NCI-H524 treated with DMSO at 0.1 percent for 48 hours (cell line): ENCODE measurements at regions not wholly inside any gene's neighbourhood (a gene's known extent, or its start where the extent isn't known, plus 50 kb on each side); places are given as distances from the start of the nearest gene placed in this dataset.

Source experiments
- DNase-seq: peaks from one replicate; lab custom pipeline; 2025; lab: John Stamatoyannopoulos, UW

DNA sequence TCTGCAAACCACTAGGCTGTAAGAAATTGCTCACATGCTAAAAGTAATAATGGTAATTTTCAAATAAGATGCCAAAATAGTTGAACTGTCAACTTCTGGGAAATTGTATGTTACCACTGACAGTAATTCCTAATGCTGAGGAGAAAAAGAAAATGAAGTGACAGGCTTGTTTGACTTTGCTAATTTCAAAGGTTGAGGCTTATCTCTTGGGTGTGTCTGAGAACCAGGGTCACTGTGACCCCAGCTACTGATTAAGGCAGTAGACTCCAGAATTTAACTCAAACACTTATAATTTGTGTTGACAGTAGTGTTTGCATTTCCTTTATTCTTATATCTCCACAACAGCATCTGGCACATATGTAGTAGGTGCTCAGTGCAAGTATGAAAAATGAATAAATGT is 74.6 kb upstream of the PDZRN3 start:
- DNase-seq, result no peak

DNA sequence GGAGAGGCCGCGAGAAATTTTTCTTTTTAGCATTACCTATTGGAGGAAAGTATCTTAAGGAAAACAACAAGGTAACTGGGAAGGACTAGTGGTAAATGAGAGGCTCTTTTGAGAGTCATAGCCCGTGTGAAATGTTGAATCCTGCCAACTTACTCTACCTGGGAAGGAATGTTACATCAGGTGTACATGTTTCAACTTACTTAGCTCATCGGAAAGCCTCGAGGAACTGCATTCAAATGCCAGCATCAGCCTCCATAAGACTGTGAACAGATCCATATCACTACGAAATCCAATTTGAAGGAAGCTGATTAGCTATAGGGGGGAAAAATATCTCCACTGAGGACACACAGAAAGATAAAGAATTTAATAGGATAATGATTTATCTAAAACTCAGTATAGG is 72.3 kb upstream of the PDZRN3 start:
- DNase-seq, result no peak

DNA sequence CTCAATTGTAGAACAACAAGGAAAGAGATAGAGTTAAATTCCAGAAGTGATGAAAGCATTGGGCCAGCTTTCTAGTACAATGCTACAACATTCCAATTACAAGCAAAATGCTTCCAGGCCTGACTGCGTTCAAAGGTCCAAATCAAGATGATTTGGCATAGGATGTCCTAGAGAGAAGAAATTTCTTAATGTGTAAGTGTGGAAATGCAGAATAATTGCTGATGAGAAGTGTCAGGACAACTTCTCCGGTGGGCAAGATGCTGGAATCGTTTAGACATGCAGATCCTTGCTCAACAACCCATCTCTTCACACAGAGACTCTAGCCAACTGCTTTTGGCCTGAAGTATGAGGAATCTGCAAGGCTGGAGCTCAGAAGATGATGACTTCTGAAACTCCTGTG is 71.1 kb upstream of the PDZRN3 start:
- no peak for DNase-seq

DNA sequence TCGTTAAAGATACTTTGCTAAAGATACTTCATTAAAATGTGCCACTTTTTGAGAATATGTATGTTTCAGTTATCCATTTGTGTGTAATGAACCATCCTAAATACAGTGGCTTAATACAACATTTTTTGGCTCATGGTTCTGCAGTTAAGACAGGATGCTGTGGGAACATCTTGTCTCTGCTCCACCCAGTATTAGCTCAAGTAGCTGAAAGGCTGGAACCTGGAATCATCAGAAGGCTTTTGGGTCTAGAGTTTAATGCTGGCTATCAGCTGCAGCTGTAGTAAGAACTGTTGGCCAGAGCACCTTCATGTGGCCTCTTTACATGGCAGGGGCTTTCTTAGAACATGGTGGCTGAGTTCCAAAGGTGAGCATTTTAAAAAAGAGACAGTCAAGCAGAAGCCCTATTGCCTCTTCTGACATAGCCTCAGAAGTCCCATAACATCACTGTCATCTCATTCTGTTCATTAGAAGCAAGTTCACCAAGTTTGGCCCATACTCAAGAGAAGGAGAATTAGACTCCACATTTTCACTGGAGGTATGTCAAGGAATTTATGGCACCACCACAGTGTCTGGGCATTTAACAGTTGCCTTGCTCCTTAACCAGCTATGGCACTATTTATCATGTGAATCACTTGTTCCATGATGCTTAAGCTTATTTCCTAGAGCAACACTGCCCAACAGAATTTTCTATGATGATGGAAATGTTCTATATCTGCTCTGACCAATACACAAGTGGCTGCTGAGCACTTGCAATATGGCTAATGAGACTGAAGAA is 70.4 kb upstream of the PDZRN3 start:
- DNase-seq, result no peak

DNA sequence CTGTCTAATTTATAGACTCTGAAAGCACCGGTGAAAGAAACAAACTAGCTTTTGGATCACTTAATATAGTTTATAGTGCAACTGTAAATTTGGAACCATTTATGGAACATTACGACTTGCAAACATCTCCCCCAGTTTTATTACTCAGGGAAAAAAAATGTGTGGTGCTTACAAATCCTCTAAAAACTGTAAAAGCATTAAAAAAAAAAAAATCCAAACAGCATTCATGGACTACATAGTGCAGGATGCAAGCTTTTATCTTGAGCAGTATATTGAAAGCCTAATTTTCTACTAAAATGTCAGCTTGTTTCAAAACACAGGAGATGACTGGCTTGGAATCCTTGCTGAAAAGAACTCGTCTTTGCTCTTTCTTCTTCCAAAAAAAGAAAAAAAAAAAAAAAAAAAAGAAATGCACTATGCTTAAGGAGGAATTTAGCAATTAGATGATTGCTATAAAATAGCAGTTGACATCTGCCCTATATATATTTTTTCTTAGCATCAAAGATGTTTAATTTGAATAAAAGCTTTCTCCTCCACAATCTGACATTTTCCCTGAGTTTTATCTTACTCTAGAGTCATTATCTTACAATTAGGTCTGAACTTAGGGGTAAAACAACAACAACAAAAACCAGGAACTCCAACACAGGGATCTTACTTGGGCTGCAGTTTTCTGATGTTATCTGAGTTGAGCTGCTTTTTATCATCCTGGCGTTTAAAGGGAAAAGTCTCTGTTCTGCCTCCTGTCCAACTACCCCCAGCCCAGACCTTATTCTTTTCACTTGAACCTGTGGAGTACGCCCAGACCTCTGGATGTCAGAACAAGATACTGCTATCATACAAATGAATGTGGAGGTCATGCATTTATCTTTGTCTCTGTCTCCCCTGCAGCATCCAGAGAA is 62.6 kb upstream of the PDZRN3 start:
- no peak for DNase-seq

DNA sequence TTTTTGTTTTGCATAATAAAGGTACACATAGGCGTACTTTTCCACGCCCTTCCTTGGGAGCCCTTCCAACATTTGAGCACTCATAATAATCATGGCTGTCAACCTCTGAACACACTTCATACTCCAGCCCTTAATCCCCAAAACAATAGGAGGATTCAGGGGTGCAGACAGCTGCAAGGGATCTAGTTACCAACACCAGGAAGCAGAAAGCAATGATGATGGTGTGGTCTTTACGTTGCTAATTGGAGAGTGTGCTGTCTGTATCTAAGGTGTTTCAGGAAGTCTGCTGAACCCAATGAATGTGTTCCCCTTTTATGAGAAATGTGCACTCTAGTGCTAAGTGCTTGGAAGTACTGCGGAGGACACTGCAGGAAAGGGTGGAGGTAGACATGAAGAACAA is 60.3 kb upstream of the PDZRN3 start:
- DNase-seq, result no peak

GRCh38 chr3:73683706-73684105 is 59.0 kb upstream of the PDZRN3 start:
- DNase-seq, result no peak

DNA sequence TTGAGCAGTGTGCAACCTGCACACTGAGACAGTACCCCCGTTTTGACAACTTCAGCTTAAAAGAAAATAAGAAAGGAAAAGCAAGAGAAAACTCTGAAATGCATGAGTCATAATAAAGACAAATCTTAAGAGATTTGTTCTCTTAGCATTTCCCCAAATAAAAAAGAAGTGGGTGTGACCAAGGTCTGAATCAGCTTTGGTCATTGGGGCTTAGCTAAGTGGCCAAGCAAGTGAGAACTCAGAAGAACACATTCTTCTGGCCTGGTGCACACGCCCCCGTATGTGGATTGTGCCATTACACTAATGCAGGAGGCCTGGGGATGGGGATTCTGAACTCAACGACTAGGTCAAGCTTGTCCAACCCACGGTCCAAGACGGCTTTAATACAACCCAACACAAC is 56.9 kb upstream of the PDZRN3 start:
- no peak for DNase-seq

DNA sequence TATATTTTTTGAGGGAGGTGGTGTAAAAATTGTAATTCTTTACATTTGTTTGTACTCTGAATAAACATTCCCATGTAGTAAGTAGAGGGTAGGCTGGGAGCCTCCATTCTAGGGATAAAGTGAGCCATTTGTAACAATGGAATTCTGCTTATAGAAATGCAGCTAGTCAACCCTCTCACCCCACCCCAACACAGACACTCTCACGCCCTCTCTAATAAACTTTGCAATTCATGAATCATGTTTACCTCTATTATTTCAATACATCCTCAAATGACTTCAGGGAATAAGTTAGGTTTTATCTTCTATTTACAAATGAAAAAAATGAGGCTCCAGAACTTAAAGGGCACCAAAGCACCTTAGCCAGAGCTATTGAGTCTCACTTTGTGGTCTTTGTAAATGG is 56.5 kb upstream of the PDZRN3 start:
- no peak for DNase-seq

DNA sequence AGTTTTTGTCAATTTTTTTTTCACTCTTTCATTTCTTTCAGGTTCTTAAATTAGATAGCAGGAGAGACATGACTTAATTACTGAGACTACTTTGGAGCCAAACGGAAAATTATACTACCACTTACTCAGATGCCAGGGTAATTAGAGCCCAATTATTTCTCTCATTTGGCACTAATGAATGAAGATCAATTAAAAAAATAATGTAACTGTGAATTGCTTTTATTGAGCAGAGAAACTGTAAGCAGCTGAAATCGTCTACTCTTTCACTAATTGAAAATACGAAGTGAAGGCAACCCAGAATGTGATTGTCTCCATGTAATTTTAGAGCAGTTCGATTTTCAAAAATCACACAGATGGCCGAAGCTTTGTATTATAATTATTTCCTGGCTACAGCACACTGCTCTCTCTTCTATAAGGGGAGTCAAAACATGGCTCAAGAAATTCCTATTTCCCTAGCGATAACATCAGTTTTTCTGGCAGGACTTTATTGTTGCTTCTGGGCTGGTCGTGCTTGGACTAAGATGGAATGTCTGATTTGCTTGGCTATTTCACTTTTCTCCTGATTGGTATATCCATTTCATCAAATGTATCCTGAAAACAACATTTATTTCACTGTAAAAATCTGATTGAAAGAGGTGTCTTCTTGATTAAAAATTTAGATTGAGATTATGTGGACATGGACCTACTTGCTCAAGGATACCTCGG is 55.8 kb upstream of the PDZRN3 start:
- no peak for DNase-seq

DNA sequence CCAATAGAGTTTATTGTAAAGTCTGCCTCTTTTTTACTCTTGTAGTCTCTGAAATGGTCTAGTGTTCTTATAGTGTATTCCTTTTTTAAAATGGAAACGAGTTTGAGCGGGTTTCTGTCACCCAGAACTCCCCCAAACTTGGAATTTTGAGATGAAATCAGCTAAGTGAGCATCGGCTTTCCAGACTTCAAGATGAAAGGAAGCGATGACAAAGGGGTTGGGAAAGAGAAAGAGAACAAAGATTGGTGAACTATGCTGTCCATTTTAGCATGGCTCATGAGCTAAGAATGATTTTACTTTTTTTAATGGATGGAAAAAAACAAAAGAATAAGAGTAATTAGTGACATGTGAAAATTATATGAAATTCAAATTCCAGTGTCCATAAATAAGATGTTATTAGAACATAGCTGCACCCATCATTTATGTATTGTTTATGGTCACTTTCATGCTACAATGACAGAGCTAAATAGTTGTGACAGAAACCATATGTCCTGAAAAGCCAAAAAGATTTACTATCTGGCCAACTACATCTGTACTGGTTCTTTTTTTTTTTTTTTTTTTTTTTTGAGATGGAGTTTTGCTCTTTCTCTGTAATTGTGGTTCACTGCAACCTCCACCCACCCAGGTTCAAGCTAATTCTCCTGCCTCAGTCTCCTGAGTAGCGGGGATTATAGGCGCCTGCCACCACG is 52.7 kb upstream of the PDZRN3 start:
- DNase-seq, result no peak
